ENCODE measurements at regions not wholly inside any gene's neighbourhood (a gene's known extent, or its start where the extent isn't known, plus 50 kb on each side); places are given as distances from the start of the nearest gene placed in this dataset.

GRCh38 chr1:19577561-19577960 lies 66.5 kb upstream of the NBL1 start:
- Histone ChIP-seq H3K4me3 (ENCODE audit: extremely low read depth in 1 of 4, insufficient read depth in 2 of 4, low read depth in 3 of 4, low read length in 4 of 4) (no peak overlapping the region), H2BK12ac (ENCODE audit: low read depth, low read length) (no peak overlapping the region), H4K91ac (replicated peaks; ENCODE audit: insufficient read length, low read length) (no peak overlapping the region), H2BK5ac (ENCODE audit: low read depth, low read length) (no peak overlapping the region), H2AK5ac (ENCODE audit: low read depth, low read length) (no peak overlapping the region), H3K27ac (ENCODE audit: low read depth, low read length) (no peak overlapping the region), H3K14ac (ENCODE audit: insufficient read length) (no peak overlapping the region), H4K5ac (ENCODE audit: insufficient read length, low read depth, low read length) (no peak overlapping the region), H3K36me3 (ENCODE audit: control insufficient read depth in 2 of 4, insufficient read depth in 4 of 4, low read length in 3 of 4) (no peaks in the 10 kb centered on the region), H4K20me1 (replicated peaks in 1 of 2; ENCODE audit: control insufficient read depth in 1 of 2, insufficient read depth in 2 of 2, low read length in 2 of 2) (no peaks in the 10 kb centered on the region), H2BK20ac (ENCODE audit: low read length) (no peak overlapping the region), H3K27me3 (replicated peaks in 1 of 4; ENCODE audit: control insufficient read depth in 3 of 4, extremely low read depth in 1 of 4, insufficient read depth in 3 of 4, low read length in 3 of 4) (no peaks in the 10 kb centered on the region), H2AFZ (ENCODE audit: low read length) (no peak overlapping the region), H3K23ac (ENCODE audit: insufficient read length) (no peak overlapping the region), H2BK15ac (ENCODE audit: low read length) (no peak overlapping the region), H4K8ac (ENCODE audit: extremely low read depth, insufficient read depth, low read length) (no peak overlapping the region), H3K4me1 (replicated peaks in 1 of 4; ENCODE audit: control insufficient read depth in 3 of 4, insufficient read depth in 4 of 4, low read length in 3 of 4) (no peaks in the 10 kb centered on the region), H3K4me2 (ENCODE audit: insufficient read depth in 1 of 2, low read depth in 2 of 2, low read length in 2 of 2) (no peak overlapping the region), H3K18ac (ENCODE audit: extremely low read depth, low read length) (no peak overlapping the region), H3K79me2 (ENCODE audit: control insufficient read depth in 1 of 2, insufficient read depth in 2 of 2, low read length in 2 of 2) (no peaks in the 10 kb centered on the region), H3K79me1 (ENCODE audit: low read depth, low read length) (no peaks in the 10 kb centered on the region), H3K4ac (replicated peaks; ENCODE audit: insufficient read length, low read depth, low read length) (no peak overlapping the region), H3K9ac (replicated peaks in 1 of 4; ENCODE audit: extremely low read depth in 1 of 4, low read depth in 3 of 4, low read length in 3 of 4) (no peak overlapping the region), H3K56ac (replicated peaks; ENCODE audit: insufficient read length, low read depth, low read length) (no peak overlapping the region), H2BK120ac (replicated peaks; ENCODE audit: low read depth, low read length) (no peak overlapping the region), H3K9me3 (ENCODE audit: insufficient read depth in 2 of 2, low read depth in 1 of 2, low read length in 1 of 2) (no peaks in the 10 kb centered on the region), H3K23me2 (ENCODE audit: low read depth, low read length) (no peaks in the 10 kb centered on the region)
- ChIA-PET POLR2A (ENCODE audit: partially characterized antibody) (no interaction called here), CTCF (ENCODE audit: partially characterized antibody) (interaction anchor here (1.2 to 1.4 kb wide), 2 partner anchors 17 to 202 kb away, joined by 3 to 5 read pairs; no protein-coding TSS in a partner anchor)
- FAIRE-seq: no peak
- DNase-seq (ENCODE audit: low read depth in 1 of 2, low spot score in 2 of 2): no peak
- WGBS, 2 experiments (ENCODE audit: extremely low coverage in 1 of 2, insufficient coverage in 1 of 2, insufficient read length in 1 of 2, insufficient replicate concordance in 2 of 2, low coverage in 1 of 2, low lambda C conversion rate in 2 of 2, missing lambda C conversion rate in 1 of 2): 90% methylated on average over 3 of the region's 3 CpGs; no CpG with 5 or more reads in 1 of the 2 experiments
- TF ChIP-seq NANOG (IDR thresholded peaks at IDR 0.05; ENCODE audit: insufficient read depth, low read depth, low read length, poor library complexity, severe bottlenecking) (no peak), SIRT6 (IDR thresholded peaks at IDR 0.05; ENCODE audit: low read length) (no peak), TAF1 (IDR thresholded peaks at IDR 0.05; ENCODE audit: low read depth, low read length) (no peak), SP4 (IDR thresholded peaks at IDR 0.05; ENCODE audit: low read length) (no peak), JUN (IDR thresholded peaks at IDR 0.05; ENCODE audit: low read depth, low read length) (no peak), YY1 (IDR thresholded peaks at IDR 0.05; ENCODE audit: low read depth, low read length) (no peak), MAX (IDR thresholded peaks at IDR 0.05) (no peak), E2F6 (IDR thresholded peaks at IDR 0.05) (no peak), POU5F1 (IDR thresholded peaks at IDR 0.05; ENCODE audit: low read depth, low read length) (no peak), KDM5A (IDR thresholded peaks at IDR 0.05; ENCODE audit: low read length) (no peak), CTCF (IDR thresholded peaks at IDR 0.05; ENCODE audit: control extremely low read depth in 1 of 3, insufficient read depth in 1 of 3, low read depth in 1 of 3, low read length in 3 of 3) (no peak), TCF12 (IDR thresholded peaks at IDR 0.05; ENCODE audit: low read depth, low read length) (no peak), CHD1 (IDR thresholded peaks at IDR 0.05; ENCODE audit: low read depth, low read length) (no peak)

Measured in H1 (cell line).